SK-N-MC (cell line): ENCODE measurements at regions not wholly inside any gene's neighbourhood (a gene's known extent, or its start where the extent isn't known, plus 50 kb on each side); places are given as distances from the start of the nearest gene placed in this dataset.

Experiments used
- EZH2 ChIP-seq: fragments of 200-600 bp; sonication (generic); IDR thresholded peaks from one replicate; pipeline ENCODE4 v1.6.1; 2017; ENCODE audit warnings: antibody characterized with exemption
- POLR2AphosphoS5 ChIP-seq: IDR thresholded peaks from 2 replicates; pipeline ENCODE4 v1.6.1; 2012; ENCODE audit warnings: mild to moderate bottlenecking, low read depth, low read length, borderline replicate concordance

GRCh38 chr5:77853353-77853907 lies 77.3 kb upstream of the TBCA start:
- TF ChIP-seq POLR2AphosphoS5 (no peak), EZH2 (no peak)
